Panc1 (cell line): ENCODE measurements at regions not wholly inside any gene's neighbourhood (a gene's known extent, or its start where the extent isn't known, plus 50 kb on each side); places are given as distances from the start of the nearest gene placed in this dataset.

Source experiments
- ATAC-seq: fragments of 200-7000 bp; cut with Tn5 transposase; 2 replicates; pipeline ENCODE4 v1.9.1; 2020; ENCODE audit warnings: mild to moderate bottlenecking, moderate library complexity
- BruUV-seq: library from RNA; stranded (reverse); fragments of 400-500 nt; replicated peaks from 2 replicates; lab custom pipeline; 2021; lab: Mats Ljungman, UMichigan
- CTCF ChIA-PET: fragments of 300-600 bp; sonication (Branson Sonifier 250); formaldehyde crosslinking; loops from one replicate; lab custom pipeline; 2022; ENCODE audit warnings: antibody characterized with exemption; lab: Charles Lee
- POLR2A ChIA-PET: fragments of 300-600 bp; sonication (Branson Sonifier 250); formaldehyde crosslinking; loops from one replicate; lab custom pipeline; 2022; ENCODE audit warnings: antibody characterized with exemption; lab: Charles Lee
- DNase-seq: peaks from one replicate; pipeline ENCODE4 v3.0.0-alpha.2; 2010; ENCODE audit warnings: low read depth, low spot score
- H3K27ac ChIP-seq: 2 replicates; pipeline ENCODE4 v1.5.1; 2011; ENCODE audit warnings: mild to moderate bottlenecking, low read length, inconsistent platforms
- H3K27me3 ChIP-seq: fragments of 200-500 bp; sonication (Bioruptor generic); 2 replicates; pipeline ENCODE4 v1.6.0; 2014; ENCODE audit warnings: low read length, inconsistent platforms; ENCODE audit not compliant: control insufficient read depth, insufficient read depth
- H3K36me3 ChIP-seq: fragments of 200-500 bp; sonication (Bioruptor generic); 2 replicates; pipeline ENCODE4 v1.5.1; 2014; ENCODE audit warnings: inconsistent platforms, mild to moderate bottlenecking, low read length, moderate library complexity; ENCODE audit not compliant: control insufficient read depth, insufficient read depth
- H3K4me1 ChIP-seq: 2 replicates; pipeline ENCODE4 v1.5.1; 2011; ENCODE audit warnings: inconsistent platforms, mild to moderate bottlenecking, low read length, moderate library complexity; ENCODE audit not compliant: control insufficient read depth, insufficient read depth
- H3K4me3 ChIP-seq, 2 experiments: 2 replicates each; pipeline ENCODE4 v1.5.1; 2011 to 2012; ENCODE audit warnings: low read depth in 2 of 2, low read length in 2 of 2, mild to moderate bottlenecking in 2 of 2, inconsistent platforms in 1 of 2, moderate library complexity in 1 of 2
- H3K9me3 ChIP-seq: fragments of 200-500 bp; sonication (Bioruptor generic); 2 replicates; pipeline ENCODE4 v1.5.1; 2014; ENCODE audit warnings: low read depth, mild to moderate bottlenecking, inconsistent platforms, low read length, moderate library complexity; ENCODE audit not compliant: control insufficient read depth, insufficient read depth
- CTCF ChIP-seq: fragments of 450-650 bp; IDR thresholded peaks from 2 replicates; pipeline ENCODE4 v1.5.1; 2017; ENCODE audit warnings: mild to moderate bottlenecking
- POLR2AphosphoS5 ChIP-seq: IDR thresholded peaks from 2 replicates; pipeline ENCODE4 v1.6.1; 2012; ENCODE audit warnings: mild to moderate bottlenecking, low read depth, low read length, moderate library complexity
- REST ChIP-seq, 2 experiments: IDR thresholded peaks; 2 replicates each; pipeline ENCODE4 v1.6.1; 2011 to 2012; ENCODE audit warnings: low read depth in 2 of 2, control low read depth in 1 of 2, low read length in 1 of 2, mild to moderate bottlenecking in 1 of 2, moderate library complexity in 1 of 2; ENCODE audit not compliant: insufficient read depth in 1 of 2
- SIN3A ChIP-seq: IDR thresholded peaks from 2 replicates; pipeline ENCODE4 v1.6.1; 2012; ENCODE audit warnings: low read depth, mild to moderate bottlenecking, low read length, moderate library complexity, borderline replicate concordance; ENCODE audit not compliant: insufficient read depth
- TCF7L2 ChIP-seq: IDR thresholded peaks from 2 replicates; pipeline ENCODE4 v1.6.1; 2011; ENCODE audit warnings: mild to moderate bottlenecking, low read depth, low read length, inconsistent platforms
- in situ Hi-C: cut with HindIII; loops from 2 replicates; pipeline ENCODE4 v1.10.0; 2016; ENCODE audit warnings: low sequenced_read_pairs, low pct_unique_long_range_greater_than_20kb
- intact Hi-C: fragments of 100-400 bp; cut with micrococcal nuclease; formaldehyde crosslinking; loops from one replicate; pipeline ENCODE4 v1.10.0; 2022; ENCODE audit not compliant: unreplicated experiment

- intact Hi-C loops (no loop called here), in situ Hi-C loops (no loop called here)
- H3K4me3 ChIP-seq = no peak overlapping the region
- no peak for DNase-seq
- no peaks in the 10 kb centered on the region for H3K9me3 ChIP-seq
- no peak for ATAC-seq
- no peaks in the 10 kb centered on the region for H3K27me3 ChIP-seq
- no peak for TF ChIP-seq TCF7L2
- TF ChIP-seq POLR2AphosphoS5 = no peak
- TF ChIP-seq REST (IDR thresholded peaks at IDR 0.05; ENCODE audit: insufficient read depth in 1 of 2, low read depth in 2 of 2, low read length in 1 of 2) = no peak
- TF ChIP-seq CTCF = no peak
- no peak for TF ChIP-seq SIN3A
- no peaks in the 10 kb centered on the region for H3K36me3 ChIP-seq
- H3K27ac ChIP-seq = no peak overlapping the region
- POLR2A ChIA-PET = interaction anchor here (0.6 kb wide), 1 partner anchor 34 kb away, joined by 11 read pairs; no protein-coding TSS in a partner anchor
- H3K4me1 ChIP-seq = no peaks in the 10 kb centered on the region
- CTCF ChIA-PET = no interaction called here
- no TSS peak for BruUV-seq
Measured at GRCh38 chr6:101066481-101066880, 185.4 kb upstream of the ASCC3 start.

GRCh38 chr6:101069191-101069795 is 188.2 kb upstream of the ASCC3 start:
- ChIA-PET POLR2A (no interaction called here), CTCF (no interaction called here)
- H3K4me3 ChIP-seq = no peak overlapping the region
- in situ Hi-C loops = no loop called here
- no peaks in the 10 kb centered on the region for H3K9me3 ChIP-seq
- TF ChIP-seq TCF7L2 (no peak), CTCF (no peak), REST (IDR thresholded peaks at IDR 0.05; ENCODE audit: insufficient read depth in 1 of 2, low read depth in 2 of 2, low read length in 1 of 2) (no peak), SIN3A (no peak), POLR2AphosphoS5 (no peak)
- no peaks in the 10 kb centered on the region for H3K4me1 ChIP-seq
- ATAC-seq (no peak), DNase-seq (no peak)
- BruUV-seq = no TSS peak
- H3K27me3 ChIP-seq = no peaks in the 10 kb centered on the region
- no peak overlapping the region for H3K27ac ChIP-seq
- intact Hi-C loops = no loop called here
- no peaks in the 10 kb centered on the region for H3K36me3 ChIP-seq
